Stomach (tissue), 8 donors: ENCODE measurements at regions not wholly inside any gene's neighbourhood (a gene's known extent, or its start where the extent isn't known, plus 50 kb on each side); places are given as distances from the start of the nearest gene placed in this dataset.
"Not testable (repeated sequence)": the region's sequence is repeated elsewhere in the genome, so short reads cannot be mapped to it uniquely, and the experiment has no call there.

Experiments used
- DNase-seq, 2 donors: peaks; one replicate each; pipeline versions ENCODE4 v3.0.0 to v3.0.0-alpha.2; 2013 to 2019
- H3K27ac ChIP-seq, 5 donors: fragments of 200-600 bp in 4 of 5; sonication (generic) in 4 of 5; one replicate each; pipeline ENCODE4 v1.5.1; 2013 to 2019; ENCODE audit warnings: mild to moderate bottlenecking in 1 of 5, moderate library complexity in 1 of 5
- H3K27me3 ChIP-seq, 3 donors: fragments of 200-600 bp; sonication (generic); one replicate each; pipeline ENCODE4 v1.5.1; 2017 to 2019; ENCODE audit warnings: mixed run types in 1 of 3
- H3K36me3 ChIP-seq, 4 donors: fragments of 200-600 bp; sonication (generic); 1 replicate in 3 of 4; 2 replicates in 1 of 4; pipeline ENCODE4 v1.5.1; 2016 to 2019
- H3K4me1 ChIP-seq, 4 donors: fragments of 200-600 bp; sonication (generic); one replicate each; pipeline ENCODE4 v1.5.1; 2016 to 2019
- H3K4me3 ChIP-seq, 4 donors: fragments of 200-600 bp; sonication (generic) in 3 of 4; one replicate each; pipeline ENCODE4 v1.5.1; 2016 to 2019; ENCODE audit warnings: mild to moderate bottlenecking in 1 of 4
- H3K9me3 ChIP-seq, 4 donors: fragments of 200-600 bp; sonication (generic); one replicate each; pipeline ENCODE4 v1.5.1; 2016 to 2019
- CTCF ChIP-seq, 7 experiments: fragments of 450-650 bp in 4 of 7; fragments of 200-600 bp in 3 of 7; sonication (generic) in 3 of 7; IDR thresholded peaks; one replicate each; pipeline ENCODE4 v1.5.1; 2016 to 2019; ENCODE audit warnings: antibody characterized with exemption in 7 of 7, control low read depth in 2 of 7, mild to moderate bottlenecking in 1 of 7
- WGBS, 5 donors: extraction: QIAGEN DNeasy Blood & Tissue Kit in 3 of 5; methylation state at CpG; one replicate each; pipeline versions ENCODE4 v1.1.5 to v1.1.7; 2013 to 2018; 5-methylcytosine and 5-hydroxymethylcytosine counted together
- intact Hi-C: fragments of 100-400 bp; cut with DNase I; formaldehyde crosslinking; loops from one replicate; pipeline ENCODE4 v1.15.1; 2023; ENCODE audit warnings: low total_unique reads
- donor health status: healthy with polysubstance abuse.
- donor health status: Bipolar disorder and iron deficiency.
- donor health status: healthy.

DNA sequence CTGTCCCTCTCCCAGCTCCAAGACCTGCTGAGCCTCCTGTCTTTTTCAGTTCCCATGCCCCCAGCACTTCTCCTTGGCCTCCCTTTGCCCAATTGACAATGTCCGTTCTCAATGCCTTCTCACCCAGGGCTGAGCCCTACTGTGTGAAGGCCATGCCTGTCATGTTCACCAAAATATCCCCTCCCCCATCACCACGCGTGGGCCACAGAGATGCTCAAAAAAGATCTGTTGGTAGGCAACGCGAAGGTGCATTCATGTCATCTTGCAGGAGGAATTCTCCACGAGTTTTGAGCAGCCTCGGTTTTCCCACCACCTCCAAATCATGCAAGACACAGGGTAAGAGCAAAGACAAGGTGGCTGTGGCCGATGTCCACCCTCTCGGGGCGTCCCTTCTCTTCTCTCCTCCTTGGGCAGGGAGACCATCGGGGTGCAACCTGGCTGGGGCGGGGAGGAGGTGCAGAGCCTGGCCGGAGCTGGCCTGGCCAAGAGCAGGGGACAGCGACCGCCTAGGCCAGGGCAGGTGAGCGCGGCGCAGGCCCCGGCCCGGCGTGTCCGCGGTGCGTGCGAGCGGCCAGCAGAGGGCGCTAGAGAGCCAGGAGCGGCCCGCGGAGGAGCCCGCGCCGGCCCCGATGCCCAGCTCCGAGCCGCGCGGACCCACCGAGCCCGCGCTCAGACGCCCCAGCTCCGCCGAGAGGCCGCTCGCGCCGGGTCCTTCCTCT lies 56.3 kb upstream of the KRTAP5-11 start:
- Histone ChIP-seq H3K4me3 (peak overlapping the region; percentile 21 to 45 (median 38)), H3K27me3 (peaks cover 0 to 49% (median 4%) of the 10 kb centered on the region in 3 donors), H3K4me1 (peaks cover 0 to 11% (median 6%) of the 10 kb centered on the region in 4 donors)
- DNase-seq = peak; percentile 75 to 84
- intact Hi-C loops, H3K36me3 ChIP-seq, H3K9me3 ChIP-seq, H3K27ac ChIP-seq: not testable (repeated sequence)
- whole genome bisulfite sequencing, 5 donors = 10 to 35% (median 13%) methylated on average over 14 to 45 of the region's 48 CpGs
- TF ChIP-seq CTCF (IDR thresholded peaks at IDR 0.05) = peak in 3 of 7 experiments; percentile 65 to 81 (median 80)

DNA sequence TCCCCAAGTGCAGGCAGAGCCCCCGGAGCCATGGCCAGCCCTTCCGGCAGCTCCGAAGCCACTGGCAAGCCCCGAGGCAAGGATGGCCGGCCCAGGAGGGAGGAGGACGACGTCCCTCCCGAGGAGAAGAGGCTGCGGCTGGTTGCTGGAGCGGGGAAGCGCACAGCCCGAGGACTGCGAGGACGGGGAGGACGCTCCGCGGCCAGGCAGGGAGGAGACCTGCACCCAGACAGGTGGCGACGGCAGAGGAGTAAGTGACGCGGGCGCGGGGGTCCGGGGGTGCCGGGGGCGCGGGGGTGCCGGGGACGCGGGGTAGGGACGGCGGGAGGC lies 56.8 kb upstream of the KRTAP5-11 start:
- Histone ChIP-seq H3K4me3 (peak overlapping the region; percentile 21 to 45 (median 38)), H3K4me1 (peaks cover 0 to 11% (median 6%) of the 10 kb centered on the region in 4 donors), H3K27me3 (peaks cover 0 to 47% (median 4%) of the 10 kb centered on the region in 3 donors)
- intact Hi-C loops, H3K9me3 ChIP-seq, H3K27ac ChIP-seq, H3K36me3 ChIP-seq: not testable (repeated sequence)
- DNase-seq = peak in 1 of 2 donors; percentile 42
- whole genome bisulfite sequencing, 5 donors = 0 to 1% (median 1%) methylated on average over 6 to 31 of the region's 32 CpGs

DNA sequence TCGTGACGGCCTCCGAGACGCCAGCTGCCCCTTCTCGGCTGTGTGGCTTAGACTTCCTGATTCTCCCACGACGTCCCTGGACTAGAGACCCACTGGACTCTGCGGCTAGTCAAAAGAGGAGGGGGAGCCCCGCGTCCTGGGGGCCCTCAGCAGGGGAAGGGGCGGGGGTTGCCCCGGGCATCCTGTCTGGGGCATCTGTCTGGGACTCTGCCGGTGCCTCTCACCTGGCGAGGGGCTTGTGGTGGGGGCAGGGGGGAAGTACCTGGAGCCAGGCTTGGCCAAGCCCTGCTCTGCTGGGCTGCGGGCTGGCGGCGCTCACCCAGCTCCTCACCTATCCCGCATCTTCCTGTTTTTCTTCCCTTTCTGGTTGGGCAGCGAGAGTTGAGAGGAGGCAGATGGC lies 57.2 kb upstream of the KRTAP5-11 start:
- Histone ChIP-seq H3K27me3 (peaks cover 0 to 43% (median 4%) of the 10 kb centered on the region in 3 donors), H3K4me3 (peak overlapping the region in 3 of 4 donors; percentile 36 to 45 (median 40)), H3K4me1 (peaks cover 0 to 11% (median 6%) of the 10 kb centered on the region in 4 donors)
- DNase-seq, H3K36me3 ChIP-seq, H3K27ac ChIP-seq, intact Hi-C loops, H3K9me3 ChIP-seq: not testable (repeated sequence)
- 12 to 39% (median 30%) methylated on average over 3 to 14 of the region's 19 CpGs for WGBS, 5 donors

- H3K36me3 ChIP-seq, intact Hi-C loops, H3K4me3 ChIP-seq, H3K27ac ChIP-seq, H3K9me3 ChIP-seq, H3K4me1 ChIP-seq, DNase-seq, H3K27me3 ChIP-seq: not testable (repeated sequence)
- WGBS, 5 donors = 53 to 72% (median 63%) methylated on average over 5 of the region's 5 CpGs
These were observed 64.4 kb upstream of the KRTAP5-11 start for GRCh38 chr11:71647078-71647477.

- H3K27me3 ChIP-seq, H3K4me1 ChIP-seq, H3K36me3 ChIP-seq, H3K27ac ChIP-seq, intact Hi-C loops, H3K4me3 ChIP-seq, H3K9me3 ChIP-seq, DNase-seq: not testable (repeated sequence)
- WGBS, 5 donors = 84 to 94% (median 87%) methylated on average over 4 to 5 of the region's 5 CpGs
These were observed 70.3 kb upstream of the KRTAP5-11 start for GRCh38 chr11:71652998-71653397.

DNA sequence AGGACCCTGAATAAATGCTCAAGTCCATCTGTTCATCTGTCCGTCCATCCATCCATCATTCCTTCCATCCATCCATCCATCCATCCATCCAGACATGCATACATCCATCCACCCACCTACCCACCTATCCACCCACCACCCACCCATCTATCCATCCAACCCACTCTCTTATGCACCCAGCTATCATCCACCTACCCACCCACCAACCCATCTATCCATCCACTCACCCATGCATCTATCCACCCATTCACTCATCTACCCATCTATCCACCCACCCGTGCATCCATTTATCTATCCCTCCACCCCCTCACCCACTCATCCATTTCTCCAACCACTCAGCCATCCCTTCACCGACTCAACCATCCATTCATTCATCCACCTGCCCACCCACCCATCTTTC lies 71.7 kb upstream of the KRTAP5-11 start:
- WGBS, 5 donors = 86 to 93% (median 93%) methylated on average over 3 of the region's 3 CpGs
- H3K36me3 ChIP-seq, intact Hi-C loops, H3K4me1 ChIP-seq, DNase-seq, H3K27me3 ChIP-seq, H3K27ac ChIP-seq, H3K4me3 ChIP-seq, H3K9me3 ChIP-seq: not testable (repeated sequence)

DNA sequence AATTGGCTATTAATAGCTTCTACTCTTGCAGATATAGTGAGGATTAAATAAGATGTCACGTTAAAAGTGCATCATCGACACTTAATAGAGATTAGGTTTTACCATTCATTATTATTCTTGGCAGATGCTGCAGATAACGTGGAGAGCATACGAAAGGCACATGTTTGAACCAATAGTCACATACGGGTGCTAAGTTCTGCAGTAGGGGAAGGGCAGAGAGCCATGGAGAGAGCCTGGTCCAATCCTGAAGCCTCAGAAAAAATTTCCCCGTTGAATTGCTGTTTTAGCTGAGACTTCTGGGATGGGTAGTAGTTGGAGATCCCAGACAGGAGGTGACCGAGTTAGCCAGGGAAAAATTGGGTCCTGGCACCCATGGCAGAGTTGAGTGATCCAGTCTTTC lies 72.4 kb upstream of the KRTAP5-11 start:
- 63 to 76% (median 68%) methylated on average over 6 to 7 of the region's 7 CpGs for WGBS, 5 donors
- H3K4me3 ChIP-seq, H3K27ac ChIP-seq, intact Hi-C loops, H3K9me3 ChIP-seq, H3K27me3 ChIP-seq, DNase-seq, H3K36me3 ChIP-seq, H3K4me1 ChIP-seq: not testable (repeated sequence)

DNA sequence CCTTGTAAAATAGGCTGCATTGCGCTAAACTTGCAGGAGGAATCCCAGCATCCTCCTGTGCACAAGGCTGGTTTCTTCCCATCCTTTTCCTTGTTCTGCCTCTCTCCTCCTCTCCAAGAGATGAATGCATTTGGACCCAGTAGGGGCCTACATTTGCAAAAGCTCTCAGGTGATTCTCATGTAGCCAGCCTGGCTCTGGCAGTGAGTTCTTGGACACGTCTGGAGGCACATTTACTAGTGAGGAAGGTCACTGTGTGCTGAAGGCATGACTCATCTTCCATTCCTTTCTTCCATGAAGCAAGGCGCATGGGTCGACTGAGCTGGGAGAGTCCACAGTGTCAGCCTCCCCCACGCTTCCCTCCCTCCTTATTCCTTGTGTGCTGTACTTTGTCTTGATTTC lies 73.8 kb upstream of the KRTAP5-11 start:
- DNase-seq, H3K36me3 ChIP-seq, H3K27me3 ChIP-seq, H3K9me3 ChIP-seq, H3K4me3 ChIP-seq, intact Hi-C loops, H3K27ac ChIP-seq, H3K4me1 ChIP-seq: not testable (repeated sequence)
- 52 to 68% (median 61%) methylated on average over 3 to 5 of the region's 5 CpGs for WGBS, 5 donors

- H3K27me3 ChIP-seq, H3K4me1 ChIP-seq, H3K36me3 ChIP-seq, H3K27ac ChIP-seq, DNase-seq, H3K4me3 ChIP-seq, H3K9me3 ChIP-seq, intact Hi-C loops: not testable (repeated sequence)
- WGBS, 5 donors = 19 to 43% (median 37%) methylated on average over 2 to 3 of the region's 3 CpGs
These were observed 82.3 kb upstream of the KRTAP5-11 start for GRCh38 chr11:71664941-71665340.

- DNase-seq, H3K27ac ChIP-seq, H3K4me3 ChIP-seq, H3K9me3 ChIP-seq, H3K4me1 ChIP-seq, H3K27me3 ChIP-seq, intact Hi-C loops, H3K36me3 ChIP-seq: not testable (repeated sequence)
These were observed 115.4 kb upstream of the KRTAP5-11 start for GRCh38 chr11:71698110-71698509.

GRCh38 chr11:71698961-71699360 lies 116.3 kb upstream of the KRTAP5-11 start:
- intact Hi-C loops = not testable (repeated sequence)

More at GRCh38 chr11:71698961-71699360, 116.3 kb upstream of the KRTAP5-11 start:
- not testable (repeated sequence) for H3K36me3 ChIP-seq, H3K4me3 ChIP-seq, H3K9me3 ChIP-seq, H3K27me3 ChIP-seq, H3K27ac ChIP-seq, H3K4me1 ChIP-seq
- DNase-seq = peak in 1 of 2 donors; percentile 30
- WGBS, 5 donors = 73 to 93% (median 76%) methylated on average over 2 of the region's 2 CpGs
